ENCODE measurements at regions not wholly inside any gene's neighbourhood (a gene's known extent, or its start where the extent isn't known, plus 50 kb on each side); places are given as distances from the start of the nearest gene placed in this dataset.

- ChIA-PET CTCF (ENCODE audit: low intra/inter-chr PET ratio) (no interaction called here), POLR2A (no interaction called here)
- intact Hi-C loops (cut with micrococcal nuclease): no loop called here
- Histone ChIP-seq H3K9me1 (ENCODE audit: control insufficient read depth, insufficient read depth, low read length) (no peaks in the 10 kb centered on the region), H2AFZ (ENCODE audit: low read depth, low read length) (no peak overlapping the region), H3K4me2 (ENCODE audit: insufficient read depth, low read length) (no peak overlapping the region), H3K4me3 (no peak overlapping the region), H3K4me1 (replicated peaks in 1 of 2; ENCODE audit: control insufficient read depth in 2 of 2, insufficient read depth in 2 of 2, low read length in 2 of 2) (no peaks in the 10 kb centered on the region), H3K27me3 (ENCODE audit: control insufficient read depth in 2 of 2, insufficient read depth in 2 of 2, low read length in 2 of 2) (no peaks in the 10 kb centered on the region), H4K20me1 (replicated peaks; ENCODE audit: control insufficient read depth, insufficient read depth, low read length) (no peaks in the 10 kb centered on the region), H3K9me3 (replicated peaks; ENCODE audit: control insufficient read depth, insufficient read depth, low read depth, low read length) (no peaks in the 10 kb centered on the region), H3K27ac (ENCODE audit: extremely low read depth, low read depth, low read length) (no peak overlapping the region), H3K36me3 (ENCODE audit: control insufficient read depth, insufficient read depth, low read length) (no peaks in the 10 kb centered on the region), H3K9ac (ENCODE audit: insufficient read depth in 1 of 2, low read depth in 2 of 2, low read length in 2 of 2) (no peak overlapping the region), H3K79me2 (ENCODE audit: control insufficient read depth, insufficient read depth, low read length) (no peaks in the 10 kb centered on the region)
- BruUV-seq (replicated peaks): no TSS peak
- 1% methylated on average over 5 of the region's 5 CpGs for WGBS (ENCODE audit: insufficient coverage, low coverage, missing lambda C conversion rate)
- in situ Hi-C loops (cut with MboI): no loop called here
- FAIRE-seq (no peak), DNase-seq (ENCODE audit: extremely low read depth in 1 of 4, low spot score in 3 of 4) (no peak), ATAC-seq (no peak)
- TF ChIP-seq ZNF551 (CRISPR knock-in tag; IDR thresholded peaks at IDR 0.05): no peak
- no peak for TF ChIP-seq CREM (IDR thresholded peaks at IDR 0.05; ENCODE audit: low read depth)
- TF ChIP-seq MCM3 (IDR thresholded peaks at IDR 0.05): no peak
- no peak for TF ChIP-seq XRCC3 (IDR thresholded peaks at IDR 0.05)
- TF ChIP-seq ATF7 (IDR thresholded peaks at IDR 0.05): no peak
- TF ChIP-seq POLR2AphosphoS2 (IDR thresholded peaks at IDR 0.05; ENCODE audit: low read length): no peak
- TF ChIP-seq ARID2 (IDR thresholded peaks at IDR 0.05): no peak
- TF ChIP-seq BCLAF1 (IDR thresholded peaks at IDR 0.05; ENCODE audit: borderline replicate concordance in 1 of 2, control insufficient read depth in 1 of 2, low read depth in 2 of 2, low read length in 1 of 2): no peak
- no peak for TF ChIP-seq FOXJ3 (CRISPR knock-in tag; IDR thresholded peaks at IDR 0.05)
- TF ChIP-seq KAT2B (IDR thresholded peaks at IDR 0.05; ENCODE audit: low read depth, low read length): no peak
- no peak for TF ChIP-seq NFYB (IDR thresholded peaks at IDR 0.05; ENCODE audit: extremely low read depth, insufficient read length)
- no peak for TF ChIP-seq PCBP1 (IDR thresholded peaks at IDR 0.05; ENCODE audit: low read depth, low read length, poor library complexity, severe bottlenecking)
- no peak for TF ChIP-seq E4F1 (CRISPR knock-in tag; IDR thresholded peaks at IDR 0.05; ENCODE audit: borderline replicate concordance)
- TF ChIP-seq NFRKB (IDR thresholded peaks at IDR 0.05; ENCODE audit: low read depth): no peak
- no peak for TF ChIP-seq CBFA2T3 (IDR thresholded peaks at IDR 0.05)
- no peak for TF ChIP-seq ATF6 (CRISPR knock-in tag; IDR thresholded peaks at IDR 0.05)
- TF ChIP-seq ID3 (CRISPR knock-in tag; IDR thresholded peaks at IDR 0.05): no peak
- TF ChIP-seq ID3 (tag; IDR thresholded peaks at IDR 0.05): no peak
These were observed 419.6 kb upstream of the B3GALT2 start for GRCh38 chr1:193606035-193606434.

Measured in K562 (cell line).